ENCODE measurements at regions not wholly inside any gene's neighbourhood (a gene's known extent, or its start where the extent isn't known, plus 50 kb on each side); places are given as distances from the start of the nearest gene placed in this dataset.
A peak's percentile ranks its signal among the peaks of the same experiment; 100 is the strongest.

DNA sequence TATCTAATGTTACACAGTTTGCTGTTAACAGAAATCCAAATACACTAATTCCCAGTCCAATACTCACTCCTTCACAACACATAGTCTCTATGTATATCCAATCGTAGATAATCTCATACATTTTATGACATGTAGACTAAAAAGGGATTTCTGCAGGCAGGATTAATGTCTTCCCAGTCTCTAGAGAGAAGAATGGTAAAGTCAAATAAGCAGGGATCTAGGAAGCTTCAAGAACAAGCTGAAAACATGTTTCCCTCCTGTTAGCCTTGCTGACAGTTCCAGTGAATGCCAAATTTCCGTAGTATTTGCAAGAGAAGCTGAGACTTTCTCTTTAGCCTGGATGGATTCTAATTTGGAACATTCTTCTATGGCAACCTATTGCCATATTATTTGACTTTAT, 500.1 kb downstream of the IGSF11 start:
- no peak for ATAC-seq
- TF ChIP-seq ESRRG (CRISPR knock-in tag; IDR thresholded peaks at IDR 0.05): no peak
- TF ChIP-seq, protein P1, sequence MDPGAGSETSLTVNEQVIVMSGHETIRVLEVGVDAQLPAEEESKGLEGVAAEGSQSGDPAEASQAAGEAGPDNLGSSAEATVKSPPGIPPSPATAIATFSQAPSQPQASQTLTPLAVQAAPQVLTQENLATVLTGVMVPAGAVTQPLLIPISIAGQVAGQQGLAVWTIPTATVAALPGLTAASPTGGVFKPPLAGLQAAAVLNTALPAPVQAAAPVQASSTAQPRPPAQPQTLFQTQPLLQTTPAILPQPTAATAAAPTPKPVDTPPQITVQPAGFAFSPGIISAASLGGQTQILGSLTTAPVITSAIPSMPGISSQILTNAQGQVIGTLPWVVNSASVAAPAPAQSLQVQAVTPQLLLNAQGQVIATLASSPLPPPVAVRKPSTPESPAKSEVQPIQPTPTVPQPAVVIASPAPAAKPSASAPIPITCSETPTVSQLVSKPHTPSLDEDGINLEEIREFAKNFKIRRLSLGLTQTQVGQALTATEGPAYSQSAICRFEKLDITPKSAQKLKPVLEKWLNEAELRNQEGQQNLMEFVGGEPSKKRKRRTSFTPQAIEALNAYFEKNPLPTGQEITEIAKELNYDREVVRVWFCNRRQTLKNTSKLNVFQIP (CRISPR knock-in tag; IDR thresholded peaks at IDR 0.05; ENCODE audit: borderline replicate concordance, low read depth): no peak
- TF ChIP-seq ZNF565 (CRISPR knock-in tag; conservative IDR thresholded peaks at IDR 0.05; ENCODE audit: low read depth): no peak
- no peak for TF ChIP-seq CREB5 (CRISPR knock-in tag; IDR thresholded peaks at IDR 0.05; ENCODE audit: low read depth)
- no peak for TF ChIP-seq TSHZ2 (CRISPR knock-in tag; IDR thresholded peaks at IDR 0.05)
- no peak for TF ChIP-seq ZNF70 (CRISPR knock-in tag; IDR thresholded peaks at IDR 0.05)
- no peak for TF ChIP-seq TOX (CRISPR knock-in tag; IDR thresholded peaks at IDR 0.05; ENCODE audit: borderline replicate concordance)
- no peak for TF ChIP-seq ISL1 (CRISPR knock-in tag; IDR thresholded peaks at IDR 0.05)

GRCh38 chr3:118536764-118537163, 497.9 kb downstream of the IGSF11 start:
- TF ChIP-seq ZNF565 (CRISPR knock-in tag; conservative IDR thresholded peaks at IDR 0.05; ENCODE audit: low read depth): no peak
- TF ChIP-seq TSHZ2 (CRISPR knock-in tag; IDR thresholded peaks at IDR 0.05): no peak
- no peak for TF ChIP-seq ZNF8 (CRISPR knock-in tag; IDR thresholded peaks at IDR 0.05)
- TF ChIP-seq SNAI2 (CRISPR knock-in tag; IDR thresholded peaks at IDR 0.05): no peak
- no peak for TF ChIP-seq ZNF70 (CRISPR knock-in tag; IDR thresholded peaks at IDR 0.05)
- 0 out of 2 replicates have a peak, but pooled peaks have one; percentile 40 for TF ChIP-seq GLIS3 (CRISPR knock-in tag; IDR thresholded peaks at IDR 0.05)
- peak; percentile 27; the same call in 1 of the 2 replicates for TF ChIP-seq TOX (CRISPR knock-in tag; IDR thresholded peaks at IDR 0.05; ENCODE audit: borderline replicate concordance)
- no peak for TF ChIP-seq RARB (CRISPR knock-in tag; IDR thresholded peaks at IDR 0.05)
- TF ChIP-seq ZFP3 (CRISPR knock-in tag; IDR thresholded peaks at IDR 0.05): no peak
- ATAC-seq: peak; percentile 82

- ATAC-seq: peak; percentile 74
- TF ChIP-seq TCF4 (CRISPR knock-in tag; IDR thresholded peaks at IDR 0.05; ENCODE audit: borderline replicate concordance) (peak; percentile 92), ZFP3 (CRISPR knock-in tag; IDR thresholded peaks at IDR 0.05) (no peak), ESRRG (CRISPR knock-in tag; IDR thresholded peaks at IDR 0.05) (peak; percentile 51; the same call in 1 of the 2 replicates), ISL1 (CRISPR knock-in tag; IDR thresholded peaks at IDR 0.05) (peak; percentile 93), ZC3H10 (CRISPR knock-in tag; IDR thresholded peaks at IDR 0.05) (0 out of 2 replicates have a peak, but pooled peaks have one; percentile 19), PPARA (CRISPR knock-in tag; IDR thresholded peaks at IDR 0.05; ENCODE audit: borderline replicate concordance) (no peak), CREB5 (CRISPR knock-in tag; IDR thresholded peaks at IDR 0.05; ENCODE audit: low read depth) (peak; percentile 66; the same call in 1 of the 2 replicates), ARNTL (CRISPR knock-in tag; IDR thresholded peaks at IDR 0.05; ENCODE audit: borderline replicate concordance, low read depth) (no peak), TSHZ2 (CRISPR knock-in tag; IDR thresholded peaks at IDR 0.05) (peak; percentile 70; the same call in 1 of the 2 replicates), ZNF70 (CRISPR knock-in tag; IDR thresholded peaks at IDR 0.05) (no peak), OSR1 (CRISPR knock-in tag; IDR thresholded peaks at IDR 0.05) (no peak), GLIS3 (CRISPR knock-in tag; IDR thresholded peaks at IDR 0.05) (no peak)
- TF ChIP-seq, protein P1 (CRISPR knock-in tag; IDR thresholded peaks at IDR 0.05; ENCODE audit: borderline replicate concordance, low read depth): no peak
- TF ChIP-seq, protein P2, sequence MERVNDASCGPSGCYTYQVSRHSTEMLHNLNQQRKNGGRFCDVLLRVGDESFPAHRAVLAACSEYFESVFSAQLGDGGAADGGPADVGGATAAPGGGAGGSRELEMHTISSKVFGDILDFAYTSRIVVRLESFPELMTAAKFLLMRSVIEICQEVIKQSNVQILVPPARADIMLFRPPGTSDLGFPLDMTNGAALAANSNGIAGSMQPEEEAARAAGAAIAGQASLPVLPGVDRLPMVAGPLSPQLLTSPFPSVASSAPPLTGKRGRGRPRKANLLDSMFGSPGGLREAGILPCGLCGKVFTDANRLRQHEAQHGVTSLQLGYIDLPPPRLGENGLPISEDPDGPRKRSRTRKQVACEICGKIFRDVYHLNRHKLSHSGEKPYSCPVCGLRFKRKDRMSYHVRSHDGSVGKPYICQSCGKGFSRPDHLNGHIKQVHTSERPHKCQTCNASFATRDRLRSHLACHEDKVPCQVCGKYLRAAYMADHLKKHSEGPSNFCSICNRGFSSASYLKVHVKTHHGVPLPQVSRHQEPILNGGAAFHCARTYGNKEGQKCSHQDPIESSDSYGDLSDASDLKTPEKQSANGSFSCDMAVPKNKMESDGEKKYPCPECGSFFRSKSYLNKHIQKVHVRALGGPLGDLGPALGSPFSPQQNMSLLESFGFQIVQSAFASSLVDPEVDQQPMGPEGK (CRISPR knock-in tag; IDR thresholded peaks at IDR 0.05; ENCODE audit: borderline replicate concordance): peak; percentile 59; the same call in 1 of the 2 replicates
Observed at GRCh38 chr3:118537454-118537853, 497.2 kb downstream of the IGSF11 start.

All from SK-N-SH treated with all-trans-retinoic acid at 6 μM for 48 hours (cell line).